HepG2 (cell line): ENCODE measurements at regions not wholly inside any gene's neighbourhood (a gene's known extent, or its start where the extent isn't known, plus 50 kb on each side); places are given as distances from the start of the nearest gene placed in this dataset.

Experiments
- ATAC-seq: fragments of 200-7000 bp; cut with Tn5 transposase; 3 replicates; pipeline ENCODE4 v1.9.1; 2020; ENCODE audit warnings: mild to moderate bottlenecking, moderate library complexity
- BruUV-seq: library from RNA; stranded (reverse); fragments of 400-500 nt; replicated peaks from 2 replicates; lab custom pipeline; 2021; lab: Mats Ljungman, UMichigan
- CTCF ChIA-PET: fragments of 300-600 bp; formaldehyde crosslinking; extraction: SDS; loops from one replicate; lab custom pipeline; 2021; ENCODE audit warnings: low total read pairs, inconsistent platforms, low intra/inter-chr PET ratio; lab: Yijun Ruan, JAX
- POLR2A ChIA-PET: fragments of 350-600 bp; sonication (Branson Sonifier 250); formaldehyde crosslinking; loops from one replicate; lab custom pipeline; 2020; ENCODE audit warnings: antibody characterized with exemption, inconsistent platforms; lab: Yijun Ruan, JAX
- DNase-seq: peaks from one replicate; pipeline ENCODE4 v3.0.0-alpha.2; 2015; ENCODE audit warnings: low spot score
- FAIRE-seq: peaks from 3 replicates; lab custom pipeline; 2011; peaks lifted over from hg19 to GRCh38; lab: Jason Lieb, UNC
- H2AFZ ChIP-seq: one replicate; pipeline ENCODE4 v1.6.1; 2011; ENCODE audit warnings: low read length, inconsistent platforms
- H3K27ac ChIP-seq: fragments of 300-600 bp; 3 replicates; pipeline ENCODE4 v1.8.0; 2011; ENCODE audit warnings: mixed run types, mild to moderate bottlenecking, mixed read lengths, low read length, inconsistent platforms; ENCODE audit not compliant: insufficient read depth; ENCODE audit errors: extremely low read length
- H3K27me3 ChIP-seq, 2 experiments: fragments of 200-600 bp in 1 of 2; 2 replicates in 1 of 2; 3 replicates in 1 of 2; pipeline versions ENCODE4 v1.6.0 to v1.8.0; 2011; ENCODE audit warnings: low read length in 2 of 2, mild to moderate bottlenecking in 2 of 2, moderate library complexity in 2 of 2, inconsistent platforms in 1 of 2; ENCODE audit not compliant: insufficient read depth in 2 of 2, control insufficient read depth in 1 of 2
- H3K36me3 ChIP-seq, 2 experiments: fragments of 200-600 bp in 1 of 2; replicated peaks in 1 of 2; 2 replicates in 1 of 2; 3 replicates in 1 of 2; pipeline versions ENCODE4 v1.5.1 to v1.8.0; 2011; ENCODE audit warnings: low read length in 2 of 2, inconsistent platforms in 1 of 2; ENCODE audit not compliant: insufficient read depth in 2 of 2, control insufficient read depth in 1 of 2
- H3K4me1 ChIP-seq: 2 replicates; pipeline ENCODE4 v1.5.1; 2012; ENCODE audit warnings: low read length, inconsistent platforms; ENCODE audit not compliant: insufficient read depth
- H3K4me2 ChIP-seq: 2 replicates; pipeline ENCODE4 v1.6.0; 2011; ENCODE audit warnings: low read depth, low read length, inconsistent platforms
- H3K4me3 ChIP-seq, 3 experiments: fragments of 200-600 bp in 1 of 3; sonication (generic), shearing (Covaris generic) in 1 of 3; replicated peaks in 1 of 3; 2 replicates each; pipeline ENCODE4 v1.5.1; 2011 to 2016; ENCODE audit warnings: low read length in 3 of 3, inconsistent platforms in 2 of 3, low read depth in 2 of 3, mild to moderate bottlenecking in 2 of 3, control low read depth in 1 of 3, mixed read lengths in 1 of 3; ENCODE audit not compliant: insufficient read depth in 1 of 3
- H3K79me2 ChIP-seq: one replicate; pipeline ENCODE4 v1.6.1; 2011; ENCODE audit warnings: low read length, inconsistent platforms; ENCODE audit not compliant: insufficient read depth
- H3K9ac ChIP-seq: 2 replicates; pipeline ENCODE4 v1.6.0; 2011; ENCODE audit warnings: mild to moderate bottlenecking, low read depth, low read length, inconsistent platforms; ENCODE audit not compliant: insufficient read depth
- H3K9me3 ChIP-seq: 2 replicates; pipeline ENCODE4 v1.5.1; 2012; ENCODE audit warnings: mild to moderate bottlenecking, low read length
- H4K20me1 ChIP-seq: 2 replicates; pipeline ENCODE4 v1.6.0; 2011; ENCODE audit warnings: inconsistent platforms, mild to moderate bottlenecking, low read length, moderate library complexity; ENCODE audit not compliant: insufficient read depth
- HOXA3 ChIP-seq: sonication (generic); formaldehyde crosslinking; IDR thresholded peaks from 2 replicates; pipeline ENCODE4 v1.5.0; 2020; ENCODE audit warnings: missing genetic modification reagents
- MYC ChIP-seq: sonication (generic); formaldehyde crosslinking; IDR thresholded peaks from 2 replicates; pipeline ENCODE4 v1.9.0; 2021; ENCODE audit warnings: missing genetic modification reagents, borderline replicate concordance
- SALL1 ChIP-seq: sonication (generic); formaldehyde crosslinking; IDR thresholded peaks from 2 replicates; pipeline ENCODE4 v1.8.0; 2022; ENCODE audit warnings: mild to moderate bottlenecking, missing genetic modification reagents
- ZNF563 ChIP-seq: sonication (generic); formaldehyde crosslinking; IDR thresholded peaks from 2 replicates; pipeline ENCODE4 v1.8.0; 2022; ENCODE audit warnings: mild to moderate bottlenecking, moderate library complexity, missing genetic modification reagents
- ZNF570 ChIP-seq: sonication (generic); formaldehyde crosslinking; IDR thresholded peaks from 2 replicates; pipeline ENCODE4 v1.4.0; 2020; ENCODE audit warnings: mild to moderate bottlenecking, missing genetic modification reagents, borderline replicate concordance
- ZNF713 ChIP-seq: sonication (generic); formaldehyde crosslinking; IDR thresholded peaks from 2 replicates; pipeline ENCODE4 v1.4.0; 2020; ENCODE audit warnings: mild to moderate bottlenecking, missing genetic modification reagents
- ZNF782 ChIP-seq: sonication (generic); formaldehyde crosslinking; IDR thresholded peaks from 2 replicates; pipeline ENCODE4 v1.4.0; 2020; ENCODE audit warnings: missing genetic modification reagents, mild to moderate bottlenecking, borderline replicate concordance
- WGBS: methylation state at CpG from one replicate; pipeline ENCODE4 v1.1.6; 2017; ENCODE audit warnings: low lambda C conversion rate; 5-methylcytosine and 5-hydroxymethylcytosine counted together
- in situ Hi-C: cut with HindIII; loops from 2 replicates; pipeline ENCODE4 v1.10.0; 2017; ENCODE audit warnings: low pct_unique_long_range_greater_than_20kb; ENCODE audit not compliant: extremely low pct_ligation_motif_present
- intact Hi-C: fragments of 100-400 bp; cut with micrococcal nuclease; formaldehyde crosslinking; loops from one replicate; pipeline ENCODE4 v1.10.0; 2022; ENCODE audit not compliant: unreplicated experiment
- TF ChIP-seq, protein P1 (sequence below): conservative IDR thresholded peaks from 2 replicates; pipeline ENCODE4 v1.6.1; 2018; ENCODE audit warnings: missing genetic modification reagents
- TF ChIP-seq, protein P2 (sequence below): sonication (generic); formaldehyde crosslinking; IDR thresholded peaks from 2 replicates; pipeline ENCODE4 v1.5.1; 2020; ENCODE audit warnings: mild to moderate bottlenecking, missing genetic modification reagents, moderate library complexity
- TF ChIP-seq, protein P3 (sequence below): sonication (generic); formaldehyde crosslinking; conservative IDR thresholded peaks from 2 replicates; pipeline ENCODE4 v1.4.0; 2020; ENCODE audit warnings: missing genetic modification reagents
- TF ChIP-seq, protein P4 (sequence below), 2 experiments: IDR thresholded peaks; 2 replicates each; pipeline ENCODE4 v1.6.1; 2011 to 2012; ENCODE audit warnings: low read length in 2 of 2, borderline replicate concordance in 1 of 2, low read depth in 1 of 2, mild to moderate bottlenecking in 1 of 2, moderate library complexity in 1 of 2

DNA sequence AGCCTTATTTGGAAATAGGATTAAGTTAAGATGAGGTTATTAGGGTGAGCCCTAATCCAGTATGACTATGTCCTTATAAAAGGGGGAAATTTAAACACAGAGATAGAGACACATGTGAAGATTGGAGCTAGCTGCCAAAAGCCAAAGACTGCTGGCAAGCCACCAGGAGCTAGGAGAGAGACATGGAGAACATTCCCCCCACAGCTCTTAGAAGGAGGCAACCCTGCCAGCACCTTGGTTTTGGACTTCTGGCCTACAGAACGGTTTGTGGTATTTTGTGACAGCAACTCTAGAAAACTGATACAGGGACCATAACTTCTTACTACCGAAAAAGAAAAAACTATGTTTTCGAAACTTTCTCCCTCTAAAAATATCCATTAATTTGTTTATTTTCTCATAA is 245.3 kb upstream of the RARB start (continued):
- TF ChIP-seq, protein P1, sequence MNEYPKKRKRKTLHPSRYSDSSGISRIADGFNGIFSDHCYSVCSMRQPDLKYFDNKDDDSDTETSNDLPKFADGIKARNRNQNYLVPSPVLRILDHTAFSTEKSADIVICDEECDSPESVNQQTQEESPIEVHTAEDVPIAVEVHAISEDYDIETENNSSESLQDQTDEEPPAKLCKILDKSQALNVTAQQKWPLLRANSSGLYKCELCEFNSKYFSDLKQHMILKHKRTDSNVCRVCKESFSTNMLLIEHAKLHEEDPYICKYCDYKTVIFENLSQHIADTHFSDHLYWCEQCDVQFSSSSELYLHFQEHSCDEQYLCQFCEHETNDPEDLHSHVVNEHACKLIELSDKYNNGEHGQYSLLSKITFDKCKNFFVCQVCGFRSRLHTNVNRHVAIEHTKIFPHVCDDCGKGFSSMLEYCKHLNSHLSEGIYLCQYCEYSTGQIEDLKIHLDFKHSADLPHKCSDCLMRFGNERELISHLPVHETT, result no peak
- TF ChIP-seq, protein P2, sequence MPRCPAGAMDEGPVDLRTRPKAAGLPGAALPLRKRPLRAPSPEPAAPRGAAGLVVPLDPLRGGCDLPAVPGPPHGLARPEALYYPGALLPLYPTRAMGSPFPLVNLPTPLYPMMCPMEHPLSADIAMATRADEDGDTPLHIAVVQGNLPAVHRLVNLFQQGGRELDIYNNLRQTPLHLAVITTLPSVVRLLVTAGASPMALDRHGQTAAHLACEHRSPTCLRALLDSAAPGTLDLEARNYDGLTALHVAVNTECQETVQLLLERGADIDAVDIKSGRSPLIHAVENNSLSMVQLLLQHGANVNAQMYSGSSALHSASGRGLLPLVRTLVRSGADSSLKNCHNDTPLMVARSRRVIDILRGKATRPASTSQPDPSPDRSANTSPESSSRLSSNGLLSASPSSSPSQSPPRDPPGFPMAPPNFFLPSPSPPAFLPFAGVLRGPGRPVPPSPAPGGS (CRISPR knock-in tag), result no peak
- TF ChIP-seq ZNF570 (CRISPR knock-in tag), result no peak
- no peak for TF ChIP-seq ZNF782

DNA sequence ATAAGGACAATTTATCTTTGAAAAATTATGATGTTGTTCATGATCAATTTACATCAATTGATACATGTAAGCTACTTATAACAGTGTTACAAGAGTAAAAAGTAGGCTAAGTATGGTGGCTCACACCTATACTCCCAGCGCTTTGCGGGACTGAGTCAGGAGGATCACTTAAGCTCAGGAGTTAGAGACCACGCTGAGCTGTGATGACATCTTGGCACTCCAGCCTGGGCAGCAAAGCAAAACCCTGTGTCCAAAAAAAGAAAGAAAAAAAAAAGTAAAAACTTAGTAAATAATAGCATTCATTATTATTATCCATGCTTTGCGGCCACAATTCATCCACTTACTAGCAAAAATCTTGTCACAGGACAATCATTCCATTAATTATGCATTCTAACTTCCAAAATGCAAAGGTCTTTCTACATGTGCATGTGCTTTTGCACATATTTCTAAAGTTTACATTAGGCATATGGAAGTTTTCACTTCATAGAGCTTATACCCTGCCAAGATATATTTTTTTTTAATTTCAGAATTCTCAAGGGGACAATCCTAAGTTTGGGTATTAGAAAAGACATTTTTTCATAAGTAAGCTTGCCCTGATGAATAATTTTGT is 243.3 kb upstream of the RARB start:
- no peak overlapping the region for H3K9ac ChIP-seq
- no peaks in the 10 kb centered on the region for H3K27me3 ChIP-seq
- H3K4me2 ChIP-seq, result no peak overlapping the region
- H3K36me3 ChIP-seq, result no peaks in the 10 kb centered on the region
- WGBS, result 53% methylated on average over 4 of the region's 4 CpGs
- H4K20me1 ChIP-seq, result no peaks in the 10 kb centered on the region
- ChIA-PET POLR2A (no interaction called here), CTCF (no interaction called here)
- in situ Hi-C loops, result no loop called here
- no peak for TF ChIP-seq MYC
- no peak for TF ChIP-seq ZNF713
- TF ChIP-seq, protein P3, sequence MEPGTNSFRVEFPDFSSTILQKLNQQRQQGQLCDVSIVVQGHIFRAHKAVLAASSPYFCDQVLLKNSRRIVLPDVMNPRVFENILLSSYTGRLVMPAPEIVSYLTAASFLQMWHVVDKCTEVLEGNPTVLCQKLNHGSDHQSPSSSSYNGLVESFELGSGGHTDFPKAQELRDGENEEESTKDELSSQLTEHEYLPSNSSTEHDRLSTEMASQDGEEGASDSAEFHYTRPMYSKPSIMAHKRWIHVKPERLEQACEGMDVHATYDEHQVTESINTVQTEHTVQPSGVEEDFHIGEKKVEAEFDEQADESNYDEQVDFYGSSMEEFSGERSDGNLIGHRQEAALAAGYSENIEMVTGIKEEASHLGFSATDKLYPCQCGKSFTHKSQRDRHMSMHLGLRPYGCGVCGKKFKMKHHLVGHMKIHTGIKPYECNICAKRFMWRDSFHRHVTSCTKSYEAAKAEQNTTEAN (CRISPR knock-in tag), result no peak
- no peak for TF ChIP-seq ZNF563 (CRISPR knock-in tag)
- TF ChIP-seq, protein P4, sequence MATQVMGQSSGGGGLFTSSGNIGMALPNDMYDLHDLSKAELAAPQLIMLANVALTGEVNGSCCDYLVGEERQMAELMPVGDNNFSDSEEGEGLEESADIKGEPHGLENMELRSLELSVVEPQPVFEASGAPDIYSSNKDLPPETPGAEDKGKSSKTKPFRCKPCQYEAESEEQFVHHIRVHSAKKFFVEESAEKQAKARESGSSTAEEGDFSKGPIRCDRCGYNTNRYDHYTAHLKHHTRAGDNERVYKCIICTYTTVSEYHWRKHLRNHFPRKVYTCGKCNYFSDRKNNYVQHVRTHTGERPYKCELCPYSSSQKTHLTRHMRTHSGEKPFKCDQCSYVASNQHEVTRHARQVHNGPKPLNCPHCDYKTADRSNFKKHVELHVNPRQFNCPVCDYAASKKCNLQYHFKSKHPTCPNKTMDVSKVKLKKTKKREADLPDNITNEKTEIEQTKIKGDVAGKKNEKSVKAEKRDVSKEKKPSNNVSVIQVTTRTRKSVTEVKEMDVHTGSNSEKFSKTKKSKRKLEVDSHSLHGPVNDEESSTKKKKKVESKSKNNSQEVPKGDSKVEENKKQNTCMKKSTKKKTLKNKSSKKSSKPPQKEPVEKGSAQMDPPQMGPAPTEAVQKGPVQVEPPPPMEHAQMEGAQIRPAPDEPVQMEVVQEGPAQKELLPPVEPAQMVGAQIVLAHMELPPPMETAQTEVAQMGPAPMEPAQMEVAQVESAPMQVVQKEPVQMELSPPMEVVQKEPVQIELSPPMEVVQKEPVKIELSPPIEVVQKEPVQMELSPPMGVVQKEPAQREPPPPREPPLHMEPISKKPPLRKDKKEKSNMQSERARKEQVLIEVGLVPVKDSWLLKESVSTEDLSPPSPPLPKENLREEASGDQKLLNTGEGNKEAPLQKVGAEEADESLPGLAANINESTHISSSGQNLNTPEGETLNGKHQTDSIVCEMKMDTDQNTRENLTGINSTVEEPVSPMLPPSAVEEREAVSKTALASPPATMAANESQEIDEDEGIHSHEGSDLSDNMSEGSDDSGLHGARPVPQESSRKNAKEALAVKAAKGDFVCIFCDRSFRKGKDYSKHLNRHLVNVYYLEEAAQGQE (IDR thresholded peaks at IDR 0.05; ENCODE audit: borderline replicate concordance in 1 of 2, low read depth in 1 of 2, low read length in 2 of 2), result no peak
- no peak for TF ChIP-seq HOXA3 (CRISPR knock-in tag)
- no peak for TF ChIP-seq SALL1 (CRISPR knock-in tag)
- H3K27ac ChIP-seq, result no peak overlapping the region
- no peaks in the 10 kb centered on the region for H3K79me2 ChIP-seq
- BruUV-seq, result no TSS peak
- H2AFZ ChIP-seq, result no peak overlapping the region
- H3K4me3 ChIP-seq, result no peak overlapping the region
- FAIRE-seq, result no peak
- ATAC-seq, result no peak
- DNase-seq, result no peak
- intact Hi-C loops, result no loop called here
- no peaks in the 10 kb centered on the region for H3K9me3 ChIP-seq
- no peaks in the 10 kb centered on the region for H3K4me1 ChIP-seq
